GM19025 (cell line): ENCODE measurements at regions not wholly inside any gene's neighbourhood (a gene's known extent, or its start where the extent isn't known, plus 50 kb on each side); places are given as distances from the start of the nearest gene placed in this dataset.
"Not testable (repeated sequence)": the region's sequence is repeated elsewhere in the genome, so short reads cannot be mapped to it uniquely, and the experiment has no call there.

Experiments used
- ATAC-seq: cut with Tn5 transposase; IDR thresholded peaks from one replicate; pipeline ENCODE4 v1.9.1; 2021; ENCODE audit warnings: mild to moderate bottlenecking, low read depth, moderate library complexity; ENCODE audit not compliant: unreplicated experiment

DNA sequence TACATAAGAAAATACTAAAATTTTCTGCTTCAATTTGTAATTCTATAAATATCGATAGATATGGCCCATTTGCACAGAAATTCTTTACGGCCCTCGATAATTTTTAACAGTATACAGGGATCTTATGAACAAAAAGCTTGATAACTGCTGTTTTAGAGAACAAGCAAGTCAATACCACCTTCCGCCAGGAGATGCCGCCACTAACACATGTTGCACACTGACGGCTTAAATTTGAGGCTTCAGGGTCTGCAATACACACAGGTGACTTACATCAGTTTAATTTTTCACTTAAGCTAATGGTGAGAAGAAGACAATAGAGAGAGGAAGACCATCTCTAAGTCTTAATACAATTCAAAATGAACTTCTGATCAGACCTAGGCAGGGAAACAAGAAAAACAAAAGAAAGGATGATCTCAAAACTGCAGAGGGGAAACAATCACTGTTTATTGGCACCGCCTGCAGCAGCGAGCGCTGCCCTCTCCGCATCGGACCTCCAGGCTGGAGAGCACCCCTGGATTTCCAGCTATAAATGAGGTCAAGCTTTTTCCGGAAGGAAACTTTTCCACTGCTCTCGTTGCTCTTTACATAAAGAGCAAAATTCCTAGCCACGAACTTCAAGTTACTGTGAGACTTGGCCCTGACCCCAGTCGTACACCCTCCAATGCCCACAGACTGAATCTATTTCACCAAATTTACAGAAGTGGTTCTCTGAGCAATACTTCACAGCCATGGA lies 53.9 kb downstream of the OTOR start:
- ATAC-seq: no peak

DNA sequence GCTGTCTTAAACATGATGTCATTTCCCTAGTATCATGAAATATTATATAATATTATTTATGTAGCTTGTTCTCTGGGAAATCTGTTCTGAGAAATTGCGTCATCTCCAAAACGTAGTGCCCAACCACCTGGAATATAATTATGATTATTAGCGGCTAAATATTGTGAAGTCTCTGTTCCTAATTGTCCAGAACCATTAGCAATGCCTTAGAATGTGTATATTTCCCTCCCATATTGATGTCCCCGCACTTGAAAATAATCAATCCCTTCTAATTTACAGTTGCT lies 54.4 kb downstream of the OTOR start:
- ATAC-seq: no peak

DNA sequence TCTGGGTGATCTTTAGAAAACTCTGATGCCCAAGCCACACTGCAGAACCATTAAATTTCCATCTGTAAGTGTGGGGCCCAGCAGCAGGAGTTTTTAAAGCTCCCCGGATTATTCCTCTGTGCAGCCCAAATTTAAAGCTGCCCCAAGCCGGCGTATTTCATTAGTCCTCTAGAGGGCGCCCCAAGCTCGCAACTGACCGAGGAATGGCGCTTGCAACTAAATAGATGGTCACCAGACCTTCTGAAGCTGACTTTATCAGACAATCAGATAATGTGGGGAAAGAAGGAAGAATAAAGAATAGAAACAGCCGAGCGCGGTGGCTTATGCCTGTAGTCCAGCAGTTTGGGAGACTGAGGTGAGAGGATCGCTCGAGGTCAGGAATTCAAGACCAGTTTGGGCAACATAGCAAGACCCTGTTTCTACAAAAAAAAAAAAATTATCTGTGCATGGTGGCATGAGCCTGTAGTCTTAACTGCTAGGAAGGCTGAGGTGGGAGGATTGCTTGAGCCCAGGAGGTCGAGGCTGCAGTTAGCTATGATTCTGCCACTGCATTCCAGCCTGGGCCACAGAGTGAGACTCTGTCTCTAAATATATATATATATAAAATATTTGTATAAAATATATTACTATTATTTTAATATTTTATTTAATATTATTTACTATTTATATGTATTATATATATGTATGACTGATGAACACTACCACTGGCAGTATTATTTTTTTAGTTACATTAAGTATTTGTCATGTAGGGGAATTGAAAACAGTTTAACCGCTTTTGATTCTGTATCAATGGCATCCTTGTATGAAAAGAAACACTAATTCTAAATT lies 56.0 kb downstream of the OTOR start:
- ATAC-seq: no peak

DNA sequence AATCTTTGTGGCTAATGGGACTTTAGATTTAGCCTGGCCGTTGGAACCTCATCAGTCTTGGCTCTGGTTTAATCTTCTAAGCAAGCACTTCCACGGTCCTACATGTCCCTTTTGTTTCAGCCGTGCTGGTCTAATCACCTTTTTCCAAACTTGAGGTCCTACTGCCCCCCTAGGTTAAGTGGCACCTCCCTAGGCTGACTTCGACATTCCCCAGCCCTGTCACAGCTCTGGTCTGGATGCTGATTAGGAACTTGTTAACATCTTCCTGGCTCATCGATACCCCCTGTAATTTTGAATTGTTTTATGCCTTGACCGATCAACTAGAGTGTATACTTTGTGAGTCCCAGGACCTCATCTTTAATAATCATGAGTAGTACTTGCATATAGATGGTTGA lies 56.6 kb downstream of the OTOR start:
- no peak for ATAC-seq

DNA sequence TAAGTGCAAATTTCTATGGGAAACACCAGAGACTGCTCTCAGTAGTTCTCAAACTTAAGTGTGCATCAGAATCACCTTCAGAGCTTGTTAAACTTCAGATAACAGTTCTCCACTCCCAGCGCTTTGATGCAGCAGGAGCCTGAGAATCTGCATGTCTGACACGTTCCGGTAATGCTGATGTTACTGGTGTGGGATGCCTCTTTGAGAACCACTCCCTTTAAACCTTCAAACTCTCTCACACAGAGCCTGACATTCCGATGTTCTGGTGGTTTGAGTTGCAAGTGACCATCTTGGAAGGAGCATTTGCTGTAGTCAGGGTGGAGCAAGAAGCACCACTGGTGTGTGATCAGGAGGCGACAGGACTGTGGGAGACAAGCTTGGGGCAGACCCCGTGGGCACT lies 57.9 kb downstream of the OTOR start:
- ATAC-seq: no peak

DNA sequence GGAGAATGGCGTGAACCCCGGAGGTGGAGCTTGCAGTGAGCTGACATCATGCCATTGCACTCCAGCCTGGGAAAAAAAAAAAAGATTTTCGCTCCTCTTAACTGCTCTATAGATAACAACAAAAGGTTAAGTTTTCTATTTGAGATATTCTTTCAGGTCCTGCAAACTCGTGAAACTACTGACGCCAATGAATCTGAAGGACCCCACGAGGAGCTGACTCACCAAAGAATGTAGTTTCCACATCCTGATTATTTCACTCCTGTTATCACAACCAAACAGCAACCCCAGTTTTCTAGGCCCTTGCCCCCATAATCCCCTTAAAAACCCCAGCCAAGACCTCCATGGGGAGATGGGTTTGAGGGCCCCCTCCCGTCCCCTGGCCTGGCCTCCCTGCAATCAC lies 58.7 kb downstream of the OTOR start:
- no peak for ATAC-seq

DNA sequence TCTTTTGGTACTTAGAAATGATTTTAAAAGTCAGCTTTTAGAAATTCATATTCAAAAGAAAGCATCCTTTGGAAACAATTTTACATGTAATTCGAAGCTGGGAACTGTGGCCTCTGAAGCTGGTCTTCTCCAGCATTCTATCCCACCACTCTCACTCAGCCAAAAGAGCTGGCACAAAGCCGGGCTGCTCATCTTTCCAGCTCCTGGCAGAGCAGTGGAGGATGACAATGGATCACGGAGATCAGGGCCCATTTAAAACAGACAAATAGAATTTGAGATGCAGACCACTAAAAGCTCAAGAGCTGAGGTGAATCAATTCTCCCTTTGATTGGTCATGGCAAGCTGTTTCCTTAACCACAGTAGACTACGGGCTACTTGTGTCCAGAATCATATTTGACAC lies 60.6 kb downstream of the OTOR start:
- no peak for ATAC-seq

DNA sequence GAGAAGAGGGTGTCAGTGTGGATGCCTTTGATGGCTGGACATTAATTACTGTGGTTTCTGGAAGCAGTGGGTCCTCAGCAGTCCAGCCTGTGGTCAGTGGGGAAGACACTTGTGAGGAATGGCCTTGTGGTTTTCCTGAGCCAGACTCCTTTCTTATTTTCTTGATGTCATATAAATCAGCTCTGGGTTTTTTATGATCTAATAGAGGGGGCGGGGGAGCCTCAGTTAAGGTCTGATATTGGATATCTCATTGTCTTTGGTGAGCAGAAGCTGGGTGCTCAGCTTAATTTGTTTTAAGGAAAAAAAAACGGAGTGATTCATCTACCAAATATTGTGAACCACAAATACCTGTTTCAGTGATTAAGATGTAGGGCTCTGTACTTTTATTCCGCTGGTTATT lies 62.1 kb downstream of the OTOR start:
- no peak for ATAC-seq

DNA sequence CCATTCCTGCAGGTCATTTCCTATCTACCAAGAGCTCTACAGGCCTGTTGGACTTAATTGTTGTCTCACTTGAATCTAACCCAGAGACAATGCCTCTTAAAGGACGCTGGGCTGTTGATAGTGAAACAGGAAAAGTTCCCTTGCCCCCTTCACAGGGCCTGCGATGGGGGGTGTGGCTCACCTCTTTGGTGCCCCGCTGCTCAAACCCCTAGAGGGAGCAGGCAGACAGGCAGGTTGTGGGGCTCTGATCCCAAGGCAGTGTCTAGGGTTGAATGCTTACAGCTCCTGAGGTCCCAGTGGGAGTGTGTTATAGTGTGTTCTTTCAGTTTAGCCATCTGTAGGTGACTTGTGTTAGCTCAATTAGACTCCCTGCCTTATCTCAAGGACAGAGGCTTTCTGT lies 68.0 kb downstream of the OTOR start:
- ATAC-seq: no peak

DNA sequence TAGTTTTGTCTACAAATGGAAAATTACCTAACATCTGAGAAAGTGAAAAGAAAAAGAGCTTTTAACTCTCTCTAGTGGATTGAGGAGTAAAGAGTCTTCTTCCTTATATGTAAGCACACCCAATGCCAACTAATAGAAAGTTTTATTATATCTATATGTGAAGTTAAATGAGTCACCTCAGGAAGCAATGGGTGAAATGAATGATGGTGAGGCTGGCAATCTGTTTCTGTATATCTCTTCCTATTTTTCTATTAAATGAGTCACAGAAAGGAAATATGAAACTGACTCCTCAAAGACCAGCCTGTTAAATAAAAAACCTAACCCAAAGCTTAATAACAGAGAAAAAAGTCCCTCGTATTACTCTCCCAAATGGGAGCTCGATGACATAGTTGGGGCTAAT lies 71.3 kb downstream of the OTOR start:
- ATAC-seq: no peak

DNA sequence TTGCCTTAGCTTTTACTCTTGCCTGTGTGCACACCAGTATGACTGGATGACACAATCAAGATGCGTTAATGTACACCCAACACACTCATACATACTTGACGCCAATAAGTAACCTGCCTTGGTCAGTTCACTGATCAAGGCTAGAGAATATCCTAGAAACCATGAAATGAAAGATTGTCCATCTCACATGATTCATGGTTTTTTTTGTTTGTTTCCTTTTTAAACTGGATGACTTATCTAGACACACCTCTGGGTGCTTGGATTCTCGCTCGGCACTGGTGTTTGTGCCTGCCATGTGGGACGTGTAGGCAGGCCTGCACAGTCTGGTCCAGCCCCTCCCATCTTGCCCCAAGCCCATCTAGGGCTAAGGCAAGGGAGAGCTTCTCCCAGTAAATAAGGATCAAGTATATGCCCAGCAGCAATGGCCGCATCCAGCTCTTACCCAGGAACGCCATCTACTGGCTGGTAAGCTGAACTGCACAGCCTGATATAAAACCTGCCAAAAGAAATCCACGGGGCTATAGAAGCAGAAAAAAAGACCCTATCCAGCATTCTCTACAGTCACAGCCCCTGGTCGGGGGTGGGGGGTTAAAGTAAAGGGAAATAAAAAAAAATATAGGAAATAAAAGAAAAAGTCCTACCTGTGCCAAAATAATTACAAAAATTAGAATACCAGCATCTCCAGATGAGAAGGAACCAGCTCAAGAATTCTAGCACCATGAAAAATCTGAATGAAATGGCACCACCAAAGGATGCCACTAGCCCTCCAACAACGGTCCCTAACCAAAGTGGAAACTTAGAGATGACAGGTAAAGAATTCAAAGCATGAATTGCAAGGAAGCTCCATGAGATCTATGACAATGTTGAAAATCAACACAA lies 73.3 kb downstream of the OTOR start:
- ATAC-seq: no peak

DNA sequence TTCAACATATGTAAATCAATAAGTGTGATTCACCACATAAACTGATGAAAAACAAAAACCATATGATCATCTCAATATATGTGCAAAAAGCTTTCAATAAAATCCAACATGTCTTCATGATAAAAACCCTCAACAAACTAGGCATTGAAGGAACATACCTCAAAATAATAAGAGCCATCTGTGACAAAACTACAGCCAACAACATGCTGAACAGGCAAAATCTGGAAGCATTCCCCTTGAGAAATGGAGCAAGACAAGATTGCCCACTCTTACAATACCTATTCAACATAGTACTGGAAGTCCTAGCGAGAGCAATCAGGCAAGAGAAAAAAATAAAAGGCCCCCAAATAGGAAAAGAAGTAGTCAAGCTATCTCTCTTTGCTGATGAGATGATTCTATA lies 76.5 kb downstream of the OTOR start:
- ATAC-seq: no peak

DNA sequence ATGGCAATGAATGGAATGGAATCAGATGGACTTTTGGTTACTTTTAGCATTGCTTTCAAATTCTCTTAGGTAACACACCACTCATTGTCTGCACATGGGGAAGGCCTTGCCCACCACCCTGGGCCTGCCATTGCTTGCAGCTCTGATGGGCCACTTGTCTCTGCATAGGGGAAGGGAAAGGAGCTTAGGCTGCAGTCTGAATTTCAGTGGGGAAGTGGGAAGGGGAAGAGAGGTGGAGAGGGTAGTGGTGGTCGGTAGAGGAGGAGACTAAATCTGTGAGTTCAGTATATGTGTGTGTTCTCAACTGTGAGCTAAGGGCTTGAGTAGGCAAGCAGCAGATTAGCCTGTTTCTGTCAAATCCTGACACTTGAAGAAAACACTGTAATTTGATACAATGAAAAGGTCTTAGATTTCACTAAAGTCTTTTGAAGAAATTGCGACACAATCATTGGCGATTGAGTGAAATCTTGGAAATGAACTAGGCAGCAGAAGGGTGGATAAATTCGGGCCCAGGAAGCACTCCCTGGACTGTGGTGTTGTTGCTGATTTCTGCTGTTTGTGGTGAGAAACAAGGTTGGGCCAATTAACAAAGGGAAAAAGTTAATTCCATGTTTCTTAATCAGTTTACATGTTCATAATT lies 80.6 kb downstream of the OTOR start:
- no peak for ATAC-seq

DNA sequence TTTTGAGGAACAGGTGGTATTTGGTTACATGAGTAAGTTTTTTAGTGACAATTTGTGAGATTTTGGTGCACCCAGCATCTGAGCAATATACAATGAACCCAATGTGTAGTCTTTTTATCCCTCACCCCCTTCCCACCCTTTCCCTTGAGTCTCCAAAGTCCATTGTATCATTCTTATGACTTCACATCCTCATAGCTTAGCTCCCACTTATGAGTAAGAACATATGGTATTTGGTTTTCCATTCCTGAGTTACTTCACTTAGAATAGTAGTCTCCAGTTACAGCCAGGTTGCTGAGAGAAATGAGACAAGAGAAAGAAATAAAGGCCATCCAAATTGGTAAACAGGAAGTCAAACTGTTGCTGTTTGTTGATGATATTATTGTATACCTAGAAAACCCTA lies 87.5 kb downstream of the OTOR start:
- not testable (repeated sequence) for ATAC-seq

DNA sequence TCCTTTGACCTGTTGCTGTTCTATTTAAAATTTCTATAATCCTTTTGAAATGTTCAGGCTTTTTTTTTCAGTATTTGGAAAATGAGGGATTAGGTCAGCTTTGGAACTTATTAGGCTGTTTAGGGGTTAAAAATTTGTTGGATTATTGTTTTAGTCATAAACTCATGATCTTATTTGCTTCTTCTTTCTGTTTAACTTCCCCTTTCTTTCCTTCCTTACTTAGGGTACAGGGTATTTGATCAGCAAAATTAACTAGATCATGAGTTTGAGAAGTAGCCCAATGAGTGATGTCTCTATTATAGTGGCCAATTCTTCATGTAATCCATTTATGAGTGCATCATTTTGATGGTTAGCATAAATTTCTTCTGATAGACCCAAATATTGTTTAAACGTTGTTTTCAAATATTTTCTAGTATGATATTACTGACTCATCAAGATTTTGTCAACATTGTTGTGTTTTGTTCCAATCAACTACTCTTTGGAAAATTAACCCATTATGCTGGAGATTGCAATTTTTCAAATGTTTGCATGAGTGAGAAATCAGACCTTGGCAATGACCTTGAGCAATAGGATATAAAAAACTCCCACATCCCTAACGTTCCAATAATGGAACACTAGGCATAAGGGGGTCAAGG lies 94.4 kb downstream of the OTOR start:
- ATAC-seq: no peak

DNA sequence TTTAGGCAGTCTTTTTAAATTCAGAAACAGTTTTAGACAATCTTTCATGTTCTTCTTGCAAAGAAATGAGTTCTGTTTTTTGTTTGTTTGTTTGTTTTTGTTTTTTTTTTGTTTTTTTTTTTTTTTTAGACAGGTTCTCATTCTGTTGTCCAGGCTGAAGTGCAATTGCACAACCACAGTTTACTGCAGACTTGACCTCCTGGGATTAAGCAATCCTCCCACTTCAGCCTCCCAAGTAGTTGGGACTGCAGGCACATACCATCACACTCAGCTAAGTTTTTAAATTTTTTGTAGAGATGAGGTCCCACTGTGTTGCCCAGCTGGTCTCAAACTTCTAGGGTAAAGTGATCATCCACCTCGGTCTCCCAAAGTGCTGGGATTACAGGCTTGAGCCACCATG lies 96.2 kb downstream of the OTOR start:
- no peak for ATAC-seq

DNA sequence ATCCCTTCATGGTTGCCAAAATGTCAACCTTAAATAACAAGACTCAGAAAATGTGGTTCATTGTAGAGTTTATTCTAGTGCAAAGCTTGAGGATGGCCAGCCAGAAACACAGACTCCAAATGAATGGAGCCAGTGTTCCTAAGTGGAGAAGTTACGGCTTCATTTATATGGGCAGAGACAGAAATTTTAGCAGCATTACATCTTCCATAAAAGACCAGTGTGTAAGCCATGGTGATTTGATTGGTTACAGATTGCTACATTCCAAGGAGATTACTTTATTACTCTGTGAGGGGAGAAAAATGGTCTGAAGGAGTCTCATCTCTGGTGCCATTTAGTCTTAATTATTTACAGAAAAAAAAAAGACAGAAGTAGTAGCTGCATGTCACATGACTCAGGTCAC lies 97.8 kb downstream of the OTOR start:
- no peak for ATAC-seq

DNA sequence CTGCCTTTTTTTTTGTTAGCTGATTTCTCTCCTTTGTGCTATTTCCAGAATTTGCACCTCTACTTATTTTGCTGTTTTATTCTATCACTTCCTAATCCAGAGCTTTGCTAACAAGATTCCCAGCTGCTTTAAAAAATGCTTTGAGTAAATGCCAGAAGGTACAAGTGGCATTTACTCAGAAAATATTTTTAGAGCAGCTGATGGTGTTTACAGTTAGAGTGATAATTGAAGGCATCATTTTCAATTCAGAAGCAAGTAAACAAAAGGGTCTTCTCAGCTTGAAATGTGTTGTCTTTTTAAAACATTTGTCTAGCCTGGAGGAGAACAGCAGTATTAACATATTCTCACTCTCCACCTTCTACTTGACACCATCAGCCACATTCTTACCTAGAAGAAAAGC lies 99.9 kb downstream of the OTOR start:
- ATAC-seq: no peak

DNA sequence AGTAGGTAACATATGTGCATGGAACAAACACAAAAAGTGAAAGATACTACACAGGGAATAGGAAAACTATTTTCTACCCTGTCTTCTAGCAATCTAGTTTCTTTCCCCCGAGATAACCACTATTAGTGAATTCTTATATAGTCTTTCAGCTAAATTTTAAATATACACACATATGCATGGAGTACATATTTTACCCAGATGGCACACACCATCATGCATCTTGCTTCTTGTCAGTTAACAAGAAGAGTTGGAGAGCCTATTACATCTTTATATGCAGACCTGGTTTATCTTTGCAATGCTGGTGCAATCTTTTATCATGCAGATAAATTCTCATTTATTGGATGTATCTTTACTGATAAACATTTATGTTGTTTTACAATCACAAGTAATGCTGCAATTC lies 100.4 kb downstream of the OTOR start:
- ATAC-seq: no peak

DNA sequence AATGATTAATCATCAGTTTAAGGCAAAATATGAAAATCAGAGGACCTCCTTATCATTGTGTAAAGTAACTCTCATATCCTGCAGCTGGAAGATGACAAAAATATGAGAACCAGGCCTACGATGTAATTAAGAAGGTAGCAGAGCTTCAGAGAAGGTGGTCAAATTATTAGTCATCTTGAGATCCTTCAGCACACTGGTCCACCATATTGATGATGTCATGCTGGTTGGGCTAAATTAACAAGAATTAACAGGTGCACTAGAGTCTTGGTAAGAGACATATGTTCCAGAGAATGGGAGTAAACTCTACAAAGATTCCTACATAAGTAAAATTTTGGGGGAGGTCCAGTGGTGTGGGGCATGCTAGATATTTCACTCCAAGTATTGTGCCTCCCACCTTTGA lies 112.8 kb downstream of the OTOR start:
- ATAC-seq: no peak

DNA sequence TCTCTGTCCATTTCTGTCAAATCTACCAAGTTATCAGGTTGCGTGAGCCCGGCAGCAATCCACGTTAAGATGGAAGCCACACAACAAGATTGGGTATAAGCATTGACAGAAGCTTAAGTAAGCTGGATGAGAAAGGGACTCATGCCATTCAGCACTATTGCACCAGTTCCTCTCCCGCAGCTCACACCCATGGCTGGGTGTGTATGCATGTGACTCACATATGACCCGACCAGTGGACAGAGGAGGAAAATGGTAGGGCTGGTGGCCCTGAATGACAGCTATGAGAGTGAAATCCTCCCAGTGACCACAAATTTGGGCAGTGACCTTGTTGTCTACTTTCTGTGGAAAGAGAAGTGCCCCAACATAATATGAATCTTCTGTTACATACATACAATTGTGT lies 113.5 kb downstream of the OTOR start:
- ATAC-seq: no peak
